ENCODE measurements at regions not wholly inside any gene's neighbourhood (a gene's known extent, or its start where the extent isn't known, plus 50 kb on each side); places are given as distances from the start of the nearest gene placed in this dataset.

GRCh38 chr6:168195712-168196111, 116.7 kb upstream of the FRMD1 start:
- ChIA-PET CTCF (interaction anchor here (0.9 to 1.2 kb wide), 3 partner anchors 47 to 160 kb away, joined by 3 read pairs; no protein-coding TSS in a partner anchor), POLR2A (interaction anchor here (1.8 kb wide), 1 partner anchor 38 kb away, joined by 5 read pairs; no protein-coding TSS in a partner anchor)
- no peak for TF ChIP-seq CTBP1 (IDR thresholded peaks at IDR 0.05; ENCODE audit: borderline replicate concordance)
- TF ChIP-seq FOXM1 (IDR thresholded peaks at IDR 0.05; ENCODE audit: borderline replicate concordance): no peak
- no peak for TF ChIP-seq NFRKB (IDR thresholded peaks at IDR 0.05)
- no peak for TF ChIP-seq BHLHE40 (IDR thresholded peaks at IDR 0.05; ENCODE audit: borderline replicate concordance)
- no peak for TF ChIP-seq HDGF (IDR thresholded peaks at IDR 0.05; ENCODE audit: borderline replicate concordance)
- no peak for TF ChIP-seq SUZ12 (IDR thresholded peaks at IDR 0.05)
- TF ChIP-seq LEF1 (IDR thresholded peaks at IDR 0.05; ENCODE audit: borderline replicate concordance): no peak
- TF ChIP-seq ELF4 (IDR thresholded peaks at IDR 0.05): no peak
- no peak for TF ChIP-seq ZNF384 (IDR thresholded peaks at IDR 0.05)
- no peak for TF ChIP-seq PKNOX1 (IDR thresholded peaks at IDR 0.05)
- no peak for TF ChIP-seq FOXK2 (IDR thresholded peaks at IDR 0.05)
- no peak for TF ChIP-seq FOXA1 (IDR thresholded peaks at IDR 0.05)
- TF ChIP-seq L3MBTL2 (conservative IDR thresholded peaks at IDR 0.05): no peak
- TF ChIP-seq SP1 (IDR thresholded peaks at IDR 0.05): no peak
- no peak for TF ChIP-seq ARNT (IDR thresholded peaks at IDR 0.05)
- no peak for TF ChIP-seq TARDBP (IDR thresholded peaks at IDR 0.05)

GRCh38 chr6:168194732-168195567, 115.9 kb upstream of the FRMD1 start:
- no peak for DNase-seq (ENCODE audit: extremely low spot score)
- no peak for TF ChIP-seq SUZ12 (IDR thresholded peaks at IDR 0.05)
- TF ChIP-seq PKNOX1 (IDR thresholded peaks at IDR 0.05): no peak
- no peak for TF ChIP-seq TARDBP (IDR thresholded peaks at IDR 0.05)
- POLR2A ChIA-PET: interaction anchor here (1.8 kb wide), 1 partner anchor 37 kb away, joined by 5 read pairs; no protein-coding TSS in a partner anchor
- CTCF ChIA-PET: interaction anchor here (0.7 to 1.6 kb wide), 11 partner anchors 8 to 174 kb away, joined by 3 to 6 read pairs (median 3); no protein-coding TSS in a partner anchor

More at GRCh38 chr6:168195712-168196111, 116.7 kb upstream of the FRMD1 start:
- DNase-seq (ENCODE audit: extremely low spot score): no peak

GRCh38 chr6:168193816-168194721, 115.1 kb upstream of the FRMD1 start:
- peak; percentile 69 for DNase-seq (ENCODE audit: extremely low spot score)
- ChIA-PET POLR2A (interaction anchor here (1.8 kb wide), 1 partner anchor 36 kb away, joined by 5 read pairs; no protein-coding TSS in a partner anchor), CTCF (interaction anchor here (0.7 to 1.6 kb wide), 9 partner anchors 9 to 175 kb away, joined by 3 to 6 read pairs (median 3); no protein-coding TSS in a partner anchor)
- TF ChIP-seq FOXM1 (IDR thresholded peaks at IDR 0.05; ENCODE audit: borderline replicate concordance) (no peak), FOXA1 (IDR thresholded peaks at IDR 0.05) (no peak)

DNA sequence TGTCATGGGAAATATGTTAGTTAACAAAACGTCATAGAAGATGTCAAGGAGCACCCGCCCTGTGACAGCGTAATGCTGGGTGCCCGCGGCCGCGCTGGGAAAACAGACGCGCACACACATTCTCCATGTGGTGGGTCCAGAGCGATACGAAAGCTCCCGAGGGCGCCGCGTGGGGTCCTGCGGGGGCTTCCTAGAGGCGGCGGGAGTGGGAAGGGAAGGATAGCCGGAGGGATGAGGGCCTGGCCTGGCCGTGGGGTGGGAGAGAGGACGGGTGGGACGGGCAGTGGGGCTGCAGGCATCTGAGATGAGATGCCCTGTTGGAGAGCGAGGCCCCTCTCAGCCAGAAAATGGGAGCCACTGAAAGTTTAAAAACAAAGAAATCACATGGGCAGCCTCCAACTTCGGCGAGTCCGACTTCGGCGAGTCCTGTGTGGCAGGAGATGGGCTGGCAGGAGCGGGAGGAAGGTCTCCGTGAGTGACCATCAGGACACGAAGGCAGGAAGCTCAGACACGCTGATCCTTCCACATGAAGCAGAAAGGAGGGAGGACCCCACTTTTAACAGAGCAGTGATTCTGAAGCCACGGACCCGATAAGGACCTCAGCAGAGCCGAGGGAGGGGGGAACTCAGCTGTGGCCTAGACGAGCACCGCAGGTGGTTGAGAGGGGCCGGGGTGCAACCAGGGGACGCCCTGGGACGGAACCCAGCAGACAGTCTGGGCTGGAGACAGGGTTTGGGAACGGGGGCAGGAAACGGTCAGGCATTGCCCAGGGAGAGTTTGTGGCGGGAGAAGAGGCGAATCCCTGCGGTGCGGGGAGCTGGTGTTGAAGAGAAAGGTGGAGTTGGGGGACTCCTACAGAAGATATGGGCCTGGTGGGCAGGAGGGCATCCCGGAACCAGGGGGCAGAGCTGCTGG, 114.1 kb upstream of the FRMD1 start:
- CTCF ChIA-PET: interaction anchor here (1.4 to 1.6 kb wide), 4 partner anchors 35 to 176 kb away, joined by 3 to 6 read pairs (median 4); no protein-coding TSS in a partner anchor
- no peak for DNase-seq (ENCODE audit: extremely low spot score)
- POLR2A ChIA-PET: no interaction called here
- TF ChIP-seq BHLHE40 (IDR thresholded peaks at IDR 0.05; ENCODE audit: borderline replicate concordance): no peak
- no peak for TF ChIP-seq ARNT (IDR thresholded peaks at IDR 0.05)
- TF ChIP-seq CTBP1 (IDR thresholded peaks at IDR 0.05; ENCODE audit: borderline replicate concordance): no peak
- no peak for TF ChIP-seq TARDBP (IDR thresholded peaks at IDR 0.05)
- TF ChIP-seq FOXK2 (IDR thresholded peaks at IDR 0.05): no peak
- TF ChIP-seq SP1 (IDR thresholded peaks at IDR 0.05): no peak
- no peak for TF ChIP-seq ELF4 (IDR thresholded peaks at IDR 0.05)
- TF ChIP-seq SUZ12 (IDR thresholded peaks at IDR 0.05): no peak
- TF ChIP-seq NFRKB (IDR thresholded peaks at IDR 0.05): no peak
- no peak for TF ChIP-seq FOXM1 (IDR thresholded peaks at IDR 0.05; ENCODE audit: borderline replicate concordance)
- no peak for TF ChIP-seq L3MBTL2 (conservative IDR thresholded peaks at IDR 0.05)
- TF ChIP-seq FOXA1 (IDR thresholded peaks at IDR 0.05): no peak
- no peak for TF ChIP-seq ZNF384 (IDR thresholded peaks at IDR 0.05)

DNA sequence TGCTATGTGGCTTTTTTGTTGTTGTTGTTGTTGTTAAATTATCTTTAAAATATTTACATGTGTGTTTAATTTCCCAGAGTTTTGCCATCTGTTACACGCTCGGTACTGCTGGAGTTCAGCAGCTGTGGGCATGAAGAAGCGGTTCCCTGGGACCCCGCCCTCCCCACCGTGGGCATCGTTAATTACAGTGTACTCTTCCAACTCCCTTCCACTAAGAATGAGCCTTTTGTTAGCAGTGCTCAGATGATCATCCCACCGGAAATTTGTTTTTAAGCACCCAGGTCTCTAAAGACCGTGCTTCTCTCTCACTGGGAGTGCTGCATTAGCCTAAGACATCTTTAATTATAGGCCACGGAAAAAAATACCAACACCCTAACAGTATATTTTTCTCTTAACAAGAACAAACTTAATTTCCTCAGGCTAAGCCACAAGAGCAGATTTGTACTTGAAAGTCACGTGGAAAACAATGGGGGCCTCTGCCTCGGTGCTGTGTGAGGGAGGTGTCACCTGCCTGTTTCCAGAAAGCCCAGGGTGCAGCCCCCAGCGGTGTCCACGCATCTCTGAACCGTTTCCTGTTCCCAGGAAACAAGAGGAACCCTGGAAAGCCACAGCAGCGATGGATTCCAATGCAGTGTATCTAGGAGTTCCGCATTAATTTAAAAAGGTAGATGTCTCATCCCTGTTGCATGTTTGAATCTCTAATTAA, 113.3 kb upstream of the FRMD1 start:
- ChIA-PET POLR2A (no interaction called here), CTCF (no interaction called here)
- no peak for DNase-seq (ENCODE audit: extremely low spot score)
- TF ChIP-seq CTBP1 (IDR thresholded peaks at IDR 0.05; ENCODE audit: borderline replicate concordance) (no peak), NFRKB (IDR thresholded peaks at IDR 0.05) (no peak), FOXK2 (IDR thresholded peaks at IDR 0.05) (no peak), LEF1 (IDR thresholded peaks at IDR 0.05; ENCODE audit: borderline replicate concordance) (no peak), SUZ12 (IDR thresholded peaks at IDR 0.05) (no peak), ZNF384 (IDR thresholded peaks at IDR 0.05) (no peak), L3MBTL2 (conservative IDR thresholded peaks at IDR 0.05) (no peak), FOXA1 (IDR thresholded peaks at IDR 0.05) (no peak), ELF4 (IDR thresholded peaks at IDR 0.05) (no peak), PKNOX1 (IDR thresholded peaks at IDR 0.05) (no peak), ARNT (IDR thresholded peaks at IDR 0.05) (no peak), HDGF (IDR thresholded peaks at IDR 0.05; ENCODE audit: borderline replicate concordance) (no peak), SP1 (IDR thresholded peaks at IDR 0.05) (no peak)
